Vagina (tissue), 2 donors: ENCODE measurements at regions not wholly inside any gene's neighbourhood (a gene's known extent, or its start where the extent isn't known, plus 50 kb on each side); places are given as distances from the start of the nearest gene placed in this dataset.

Experiments
- POLR2A ChIP-seq, 2 donors: fragments of 450-650 bp; IDR thresholded peaks; one replicate each; pipeline ENCODE4 v1.6.1; 2017; ENCODE audit warnings: antibody characterized with exemption in 2 of 2, mild to moderate bottlenecking in 2 of 2, moderate library complexity in 2 of 2
- POLR2AphosphoS5 ChIP-seq, 2 donors: sonication (generic); formaldehyde crosslinking; IDR thresholded peaks; one replicate each; pipeline ENCODE4 v1.9.0; 2017; ENCODE audit warnings: antibody characterized with exemption in 2 of 2, mild to moderate bottlenecking in 2 of 2, low read depth in 1 of 2; ENCODE audit not compliant: insufficient read depth in 1 of 2
- TF ChIP-seq, protein P1 (sequence below), 3 experiments: fragments of 450-650 bp in 2 of 3; fragments of 200-600 bp in 1 of 3; sonication (generic) in 1 of 3; IDR thresholded peaks; one replicate each; pipeline ENCODE4 v1.5.1; 2017 to 2019; ENCODE audit warnings: antibody characterized with exemption in 3 of 3, mild to moderate bottlenecking in 2 of 3, moderate library complexity in 2 of 3

DNA sequence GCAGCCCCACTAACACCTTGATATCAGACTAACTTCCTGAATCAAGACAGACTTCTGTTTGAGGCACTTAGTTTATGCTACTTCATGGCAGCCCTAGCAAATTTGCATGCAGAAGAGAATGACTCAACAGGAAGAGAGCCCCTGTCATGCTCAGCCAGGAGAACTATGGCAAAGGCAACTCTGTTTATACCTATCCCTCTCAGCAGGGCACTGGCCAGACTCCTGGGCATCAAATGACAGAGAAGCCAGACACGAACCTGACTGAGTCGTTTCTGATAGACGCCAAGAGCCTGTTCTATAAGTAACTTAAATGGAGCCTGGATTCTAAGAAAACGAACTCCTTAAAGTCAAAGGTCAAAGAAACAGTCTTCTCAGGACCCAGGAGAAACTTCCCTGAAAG, 50.9 kb upstream of the UNC5B start:
- TF ChIP-seq POLR2A (IDR thresholded peaks at IDR 0.05), result no peak
- TF ChIP-seq, protein P1, sequence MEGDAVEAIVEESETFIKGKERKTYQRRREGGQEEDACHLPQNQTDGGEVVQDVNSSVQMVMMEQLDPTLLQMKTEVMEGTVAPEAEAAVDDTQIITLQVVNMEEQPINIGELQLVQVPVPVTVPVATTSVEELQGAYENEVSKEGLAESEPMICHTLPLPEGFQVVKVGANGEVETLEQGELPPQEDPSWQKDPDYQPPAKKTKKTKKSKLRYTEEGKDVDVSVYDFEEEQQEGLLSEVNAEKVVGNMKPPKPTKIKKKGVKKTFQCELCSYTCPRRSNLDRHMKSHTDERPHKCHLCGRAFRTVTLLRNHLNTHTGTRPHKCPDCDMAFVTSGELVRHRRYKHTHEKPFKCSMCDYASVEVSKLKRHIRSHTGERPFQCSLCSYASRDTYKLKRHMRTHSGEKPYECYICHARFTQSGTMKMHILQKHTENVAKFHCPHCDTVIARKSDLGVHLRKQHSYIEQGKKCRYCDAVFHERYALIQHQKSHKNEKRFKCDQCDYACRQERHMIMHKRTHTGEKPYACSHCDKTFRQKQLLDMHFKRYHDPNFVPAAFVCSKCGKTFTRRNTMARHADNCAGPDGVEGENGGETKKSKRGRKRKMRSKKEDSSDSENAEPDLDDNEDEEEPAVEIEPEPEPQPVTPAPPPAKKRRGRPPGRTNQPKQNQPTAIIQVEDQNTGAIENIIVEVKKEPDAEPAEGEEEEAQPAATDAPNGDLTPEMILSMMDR (IDR thresholded peaks at IDR 0.05), result no peak
- no peak for TF ChIP-seq POLR2AphosphoS5 (IDR thresholded peaks at IDR 0.05; ENCODE audit: insufficient read depth in 1 of 2, low read depth in 1 of 2)
